Hepatocyte (in vitro differentiated cells): ENCODE measurements at regions not wholly inside any gene's neighbourhood (a gene's known extent, or its start where the extent isn't known, plus 50 kb on each side); places are given as distances from the start of the nearest gene placed in this dataset.

Source experiments
- CTCF ChIP-seq: fragments of 200-600 bp; sonication (generic); IDR thresholded peaks from 2 replicates; pipeline ENCODE4 v1.5.1; 2016; ENCODE audit warnings: antibody characterized with exemption, mild to moderate bottlenecking; ENCODE audit not compliant: poor library complexity
- EZH2phosphoT487 ChIP-seq: fragments of 200-600 bp; sonication (generic); IDR thresholded peaks from one replicate; pipeline ENCODE4 v1.6.1; 2018; ENCODE audit warnings: antibody characterized with exemption, mild to moderate bottlenecking, low read depth, moderate library complexity; ENCODE audit not compliant: unreplicated experiment, severe bottlenecking

- TF ChIP-seq CTCF (no peak), EZH2phosphoT487 (no peak)
Measured at GRCh38 chr18:1559563-1559962, 654.9 kb downstream of the ADCYAP1 start.
